SK-N-SH (cell line): ENCODE measurements at regions not wholly inside any gene's neighbourhood (a gene's known extent, or its start where the extent isn't known, plus 50 kb on each side); places are given as distances from the start of the nearest gene placed in this dataset.

ENCODE experiments used
- CHD2 ChIP-seq: fragments of 150-350 bp; IDR thresholded peaks from 2 replicates; pipeline ENCODE4 v1.6.1; 2018; ENCODE audit warnings: low read length; ENCODE audit not compliant: partially characterized antibody
- CTCF ChIP-seq: fragments of 200-600 bp; sonication (generic); IDR thresholded peaks from 2 replicates; pipeline ENCODE4 v1.6.1; 2017; ENCODE audit warnings: antibody characterized with exemption, mild to moderate bottlenecking, moderate library complexity
- EZH2phosphoT487 ChIP-seq: fragments of 200-600 bp; sonication (generic); IDR thresholded peaks from 2 replicates; pipeline ENCODE4 v1.6.1; 2017; ENCODE audit warnings: low read depth, mixed run types, mild to moderate bottlenecking, antibody characterized with exemption, moderate library complexity, borderline replicate concordance
- GABPA ChIP-seq: IDR thresholded peaks from 2 replicates; pipeline ENCODE4 v1.4.0; 2012; ENCODE audit warnings: low read depth, mild to moderate bottlenecking
- GATA2 ChIP-seq: sonication (generic); formaldehyde crosslinking; IDR thresholded peaks from 2 replicates; pipeline ENCODE4 v1.5.0; 2020; ENCODE audit warnings: mild to moderate bottlenecking, missing genetic modification reagents
- IRF3 ChIP-seq: fragments of 150-350 bp; IDR thresholded peaks from 2 replicates; pipeline ENCODE4 v1.6.1; 2016; ENCODE audit warnings: mild to moderate bottlenecking, low read depth, low read length
- NRF1 ChIP-seq: IDR thresholded peaks from 2 replicates; pipeline ENCODE4 v1.6.1; 2012; ENCODE audit warnings: low read depth, mild to moderate bottlenecking, low read length
- POLR2AphosphoS5 ChIP-seq: IDR thresholded peaks from 2 replicates; pipeline ENCODE4 v1.6.1; 2012; ENCODE audit warnings: low read depth, low read length
- RFX5 ChIP-seq: IDR thresholded peaks from 2 replicates; pipeline ENCODE4 v1.6.1; 2012; ENCODE audit warnings: mild to moderate bottlenecking, improper control_type of control experiment, low read length
- TAF1 ChIP-seq: IDR thresholded peaks from 2 replicates; pipeline ENCODE4 v1.6.1; 2012; ENCODE audit warnings: low read depth, mild to moderate bottlenecking, low read length, moderate library complexity, borderline replicate concordance
- YY1 ChIP-seq: IDR thresholded peaks from 2 replicates; pipeline ENCODE4 v1.4.0; 2012; ENCODE audit warnings: low read depth, mild to moderate bottlenecking
- TF ChIP-seq, protein P1 (sequence below): IDR thresholded peaks from 2 replicates; pipeline ENCODE4 v1.4.0; 2012; ENCODE audit warnings: low read depth
- TF ChIP-seq, protein P2 (sequence below): IDR thresholded peaks from 2 replicates; pipeline ENCODE4 v1.6.1; 2012; ENCODE audit warnings: mild to moderate bottlenecking, low read depth, low read length, moderate library complexity
- TF ChIP-seq, protein P3 (sequence below): fragments of 150-350 bp; IDR thresholded peaks from 2 replicates; pipeline ENCODE4 v1.6.1; 2017; ENCODE audit warnings: antibody characterized with exemption, low read length, low read depth, borderline replicate concordance

GRCh38 chr1:244995602-244996400 lies 131.5 kb upstream of the HNRNPU start:
- no peak for TF ChIP-seq YY1
- TF ChIP-seq CTCF = no peak
- TF ChIP-seq NRF1 = no peak
- TF ChIP-seq, protein P1, sequence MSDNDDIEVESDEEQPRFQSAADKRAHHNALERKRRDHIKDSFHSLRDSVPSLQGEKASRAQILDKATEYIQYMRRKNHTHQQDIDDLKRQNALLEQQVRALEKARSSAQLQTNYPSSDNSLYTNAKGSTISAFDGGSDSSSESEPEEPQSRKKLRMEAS = no peak
- no peak for TF ChIP-seq CHD2
- no peak for TF ChIP-seq IRF3
- TF ChIP-seq TAF1 = no peak
- TF ChIP-seq GATA2 (CRISPR knock-in tag) = no peak
- no peak for TF ChIP-seq EZH2phosphoT487
- TF ChIP-seq, protein P2, sequence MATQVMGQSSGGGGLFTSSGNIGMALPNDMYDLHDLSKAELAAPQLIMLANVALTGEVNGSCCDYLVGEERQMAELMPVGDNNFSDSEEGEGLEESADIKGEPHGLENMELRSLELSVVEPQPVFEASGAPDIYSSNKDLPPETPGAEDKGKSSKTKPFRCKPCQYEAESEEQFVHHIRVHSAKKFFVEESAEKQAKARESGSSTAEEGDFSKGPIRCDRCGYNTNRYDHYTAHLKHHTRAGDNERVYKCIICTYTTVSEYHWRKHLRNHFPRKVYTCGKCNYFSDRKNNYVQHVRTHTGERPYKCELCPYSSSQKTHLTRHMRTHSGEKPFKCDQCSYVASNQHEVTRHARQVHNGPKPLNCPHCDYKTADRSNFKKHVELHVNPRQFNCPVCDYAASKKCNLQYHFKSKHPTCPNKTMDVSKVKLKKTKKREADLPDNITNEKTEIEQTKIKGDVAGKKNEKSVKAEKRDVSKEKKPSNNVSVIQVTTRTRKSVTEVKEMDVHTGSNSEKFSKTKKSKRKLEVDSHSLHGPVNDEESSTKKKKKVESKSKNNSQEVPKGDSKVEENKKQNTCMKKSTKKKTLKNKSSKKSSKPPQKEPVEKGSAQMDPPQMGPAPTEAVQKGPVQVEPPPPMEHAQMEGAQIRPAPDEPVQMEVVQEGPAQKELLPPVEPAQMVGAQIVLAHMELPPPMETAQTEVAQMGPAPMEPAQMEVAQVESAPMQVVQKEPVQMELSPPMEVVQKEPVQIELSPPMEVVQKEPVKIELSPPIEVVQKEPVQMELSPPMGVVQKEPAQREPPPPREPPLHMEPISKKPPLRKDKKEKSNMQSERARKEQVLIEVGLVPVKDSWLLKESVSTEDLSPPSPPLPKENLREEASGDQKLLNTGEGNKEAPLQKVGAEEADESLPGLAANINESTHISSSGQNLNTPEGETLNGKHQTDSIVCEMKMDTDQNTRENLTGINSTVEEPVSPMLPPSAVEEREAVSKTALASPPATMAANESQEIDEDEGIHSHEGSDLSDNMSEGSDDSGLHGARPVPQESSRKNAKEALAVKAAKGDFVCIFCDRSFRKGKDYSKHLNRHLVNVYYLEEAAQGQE = no peak
- no peak for TF ChIP-seq GABPA
- no peak for TF ChIP-seq RFX5
- TF ChIP-seq, protein P3, sequence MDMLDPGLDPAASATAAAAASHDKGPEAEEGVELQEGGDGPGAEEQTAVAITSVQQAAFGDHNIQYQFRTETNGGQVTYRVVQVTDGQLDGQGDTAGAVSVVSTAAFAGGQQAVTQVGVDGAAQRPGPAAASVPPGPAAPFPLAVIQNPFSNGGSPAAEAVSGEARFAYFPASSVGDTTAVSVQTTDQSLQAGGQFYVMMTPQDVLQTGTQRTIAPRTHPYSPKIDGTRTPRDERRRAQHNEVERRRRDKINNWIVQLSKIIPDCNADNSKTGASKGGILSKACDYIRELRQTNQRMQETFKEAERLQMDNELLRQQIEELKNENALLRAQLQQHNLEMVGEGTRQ = no peak
- TF ChIP-seq POLR2AphosphoS5 = no peak
